GM03348 (cell line): ENCODE measurements at regions not wholly inside any gene's neighbourhood (a gene's known extent, or its start where the extent isn't known, plus 50 kb on each side); places are given as distances from the start of the nearest gene placed in this dataset.

Experiments
- DNase-seq: peaks from one replicate; pipeline ENCODE4 v3.0.0; 2012; ENCODE audit warnings: low spot score

GRCh38 chrX:134717698-134718097, 59.4 kb upstream of the PLAC1 start:
- DNase-seq = no peak

GRCh38 chrX:134716620-134717012, 58.3 kb upstream of the PLAC1 start:
- no peak for DNase-seq

DNA sequence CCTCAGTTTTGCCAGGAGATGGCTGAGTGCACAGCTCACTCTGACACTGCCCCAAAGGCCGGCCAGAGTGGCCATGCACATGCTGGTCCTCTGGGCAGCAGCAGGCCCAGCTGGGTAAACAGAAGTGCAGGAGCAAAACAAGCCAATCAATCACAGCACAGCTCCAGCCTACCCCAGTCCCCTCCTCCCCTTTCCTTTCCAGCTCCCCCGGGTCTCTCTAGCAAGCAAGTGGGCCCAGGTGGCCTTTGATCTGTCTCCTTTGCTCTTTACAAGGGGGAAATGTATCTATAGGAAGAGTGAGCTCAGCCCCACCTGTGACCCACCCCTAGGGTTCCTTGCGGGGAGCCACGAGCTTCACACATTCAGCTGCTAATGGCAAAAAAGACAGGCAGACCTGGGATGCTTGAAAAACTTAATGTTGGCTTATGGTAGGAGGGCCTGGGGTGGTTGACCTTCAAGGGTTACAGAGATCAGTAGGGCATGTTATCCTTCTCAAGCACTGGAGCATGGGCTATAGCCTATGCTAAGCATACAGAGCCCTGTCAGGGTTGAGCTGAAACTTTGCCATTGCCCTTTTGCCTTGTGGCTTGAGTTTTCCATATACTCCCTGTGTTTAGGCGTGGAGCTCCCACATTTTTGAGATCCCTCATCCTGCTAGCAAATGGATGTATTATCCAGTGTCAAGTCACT, 57.8 kb upstream of the PLAC1 start:
- DNase-seq = no peak

- no peak for DNase-seq
These were observed 56.4 kb upstream of the PLAC1 start for GRCh38 chrX:134714633-134715110.

GRCh38 chrX:134713618-134714107, 55.4 kb upstream of the PLAC1 start:
- no peak for DNase-seq

DNA sequence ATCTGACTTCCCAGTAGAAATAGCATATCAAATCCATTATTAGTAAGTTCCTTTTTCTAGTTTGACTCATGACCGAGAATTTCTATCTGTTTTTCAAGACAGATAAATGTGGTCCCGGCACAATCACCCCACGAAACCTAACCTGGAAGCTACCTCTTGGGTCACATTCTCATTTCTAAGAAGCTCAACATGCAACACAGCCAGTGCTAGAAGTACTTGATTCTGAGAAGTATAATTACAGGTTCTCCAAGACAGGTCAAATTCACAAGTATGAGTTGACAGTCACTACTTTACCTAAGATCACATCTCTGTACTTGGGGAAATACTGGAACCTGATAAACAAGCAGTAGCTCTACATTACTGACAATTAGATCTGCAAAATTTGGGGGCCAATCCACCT, 54.0 kb upstream of the PLAC1 start:
- DNase-seq = no peak

DNA sequence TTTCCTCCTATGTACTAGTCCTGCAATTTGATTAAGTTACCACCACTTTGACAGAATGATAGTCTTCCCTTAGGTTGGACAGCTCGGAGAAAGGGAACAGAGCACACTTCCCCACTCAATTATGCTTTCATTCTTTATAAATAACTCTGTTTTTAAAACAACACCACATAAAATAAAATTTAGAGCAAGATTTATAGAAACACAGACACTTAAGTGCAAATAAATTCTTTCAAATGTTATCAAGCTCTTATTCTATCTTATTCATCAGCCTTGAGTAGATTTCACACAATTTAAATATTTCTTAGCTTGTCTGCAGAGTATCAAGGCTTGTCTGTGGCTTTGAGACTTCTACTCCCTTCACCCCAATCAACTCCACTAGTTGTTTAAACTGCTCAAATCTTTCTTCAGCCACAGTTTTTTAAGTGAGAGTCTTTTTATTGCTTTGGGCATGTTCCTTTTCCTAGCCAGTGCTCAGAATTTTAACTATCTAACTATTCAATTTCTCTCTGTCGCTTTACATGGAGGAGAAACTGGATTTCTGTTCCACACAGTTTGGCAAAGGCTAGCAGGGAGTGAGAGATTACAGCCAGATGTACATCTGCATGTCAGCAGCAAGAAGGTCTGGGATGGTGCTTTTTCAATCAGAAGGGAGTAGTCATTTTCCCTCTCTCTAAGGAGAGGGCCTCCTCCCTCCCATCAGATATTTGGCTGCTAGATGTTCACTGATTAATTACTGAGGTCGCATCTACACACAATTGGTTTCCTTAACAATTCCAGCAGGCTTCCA, 53.1 kb upstream of the PLAC1 start:
- peak; percentile 36 for DNase-seq
